RPMI8226 (cell line): ENCODE measurements at regions not wholly inside any gene's neighbourhood (a gene's known extent, or its start where the extent isn't known, plus 50 kb on each side); places are given as distances from the start of the nearest gene placed in this dataset.

ENCODE experiments used
- DNase-seq: peaks from one replicate; pipeline ENCODE4 v3.0.0-alpha.2; 2015

- DNase-seq: no peak
Measured at GRCh38 chr3:35549690-35550089, 89.6 kb upstream of the ARPP21 start.

- no peak for DNase-seq
Measured at GRCh38 chr3:35562141-35562540, 77.2 kb upstream of the ARPP21 start.

- no peak for DNase-seq
Measured at GRCh38 chr3:35565048-35565447, 74.3 kb upstream of the ARPP21 start.
